KOPT-K1 (cell line): ENCODE measurements at regions not wholly inside any gene's neighbourhood (a gene's known extent, or its start where the extent isn't known, plus 50 kb on each side); places are given as distances from the start of the nearest gene placed in this dataset.

ENCODE experiments used
- H3K27ac ChIP-seq: fragments of 200-600 bp; sonication (generic); 2 replicates; pipeline ENCODE4 v1.5.1; 2016; ENCODE audit warnings: antibody characterized with exemption, mild to moderate bottlenecking, low read depth, low read length; ENCODE audit not compliant: poor library complexity, severe bottlenecking
- H3K36me3 ChIP-seq: fragments of 200-600 bp; sonication (generic); 2 replicates; pipeline ENCODE4 v1.5.1; 2017; ENCODE audit warnings: antibody characterized with exemption, mild to moderate bottlenecking, low read length, moderate library complexity; ENCODE audit not compliant: insufficient read depth
- H3K9me3 ChIP-seq: fragments of 200-600 bp; sonication (generic); 2 replicates; pipeline ENCODE4 v1.5.1; 2017; ENCODE audit warnings: antibody characterized with exemption, low read length, mild to moderate bottlenecking; ENCODE audit not compliant: insufficient read depth, poor library complexity, severe bottlenecking

GRCh38 chr1:173413271-173413707, 63.8 kb upstream of the PRDX6 start:
- Histone ChIP-seq H3K9me3 (no peaks in the 10 kb centered on the region), H3K27ac (no peak overlapping the region), H3K36me3 (no peaks in the 10 kb centered on the region)

- H3K9me3 ChIP-seq: no peaks in the 10 kb centered on the region
- H3K36me3 ChIP-seq: no peaks in the 10 kb centered on the region
- H3K27ac ChIP-seq: no peak overlapping the region
These were observed 63.0 kb upstream of the PRDX6 start for GRCh38 chr1:173414136-173414535.

GRCh38 chr1:173414539-173415226, 62.5 kb upstream of the PRDX6 start:
- no peak overlapping the region for H3K27ac ChIP-seq

GRCh38 chr1:173415490-173415889, 61.6 kb upstream of the PRDX6 start:
- Histone ChIP-seq H3K9me3 (no peaks in the 10 kb centered on the region), H3K27ac (no peak overlapping the region), H3K36me3 (no peaks in the 10 kb centered on the region)

More at GRCh38 chr1:173414539-173415226, 62.5 kb upstream of the PRDX6 start:
- H3K36me3 ChIP-seq: no peaks in the 10 kb centered on the region
- no peaks in the 10 kb centered on the region for H3K9me3 ChIP-seq

GRCh38 chr1:173415905-173416450, 61.2 kb upstream of the PRDX6 start:
- H3K27ac ChIP-seq: no peak overlapping the region
- no peaks in the 10 kb centered on the region for H3K9me3 ChIP-seq
- H3K36me3 ChIP-seq: no peaks in the 10 kb centered on the region

GRCh38 chr1:173417563-173417962, 59.6 kb upstream of the PRDX6 start:
- Histone ChIP-seq H3K9me3 (no peaks in the 10 kb centered on the region), H3K36me3 (no peaks in the 10 kb centered on the region), H3K27ac (no peak overlapping the region)

- H3K9me3 ChIP-seq: no peaks in the 10 kb centered on the region
- no peaks in the 10 kb centered on the region for H3K36me3 ChIP-seq
- no peak overlapping the region for H3K27ac ChIP-seq
These were observed 58.8 kb upstream of the PRDX6 start for GRCh38 chr1:173418107-173418985.

- H3K36me3 ChIP-seq: no peaks in the 10 kb centered on the region
- peak overlapping the region; percentile 21 for H3K27ac ChIP-seq
- H3K9me3 ChIP-seq: no peaks in the 10 kb centered on the region
These were observed 56.8 kb upstream of the PRDX6 start for GRCh38 chr1:173420330-173420806.

GRCh38 chr1:173421286-173421685, 55.8 kb upstream of the PRDX6 start:
- Histone ChIP-seq H3K36me3 (no peaks in the 10 kb centered on the region), H3K27ac (no peak overlapping the region), H3K9me3 (no peaks in the 10 kb centered on the region)

GRCh38 chr1:173421789-173422188, 55.3 kb upstream of the PRDX6 start:
- Histone ChIP-seq H3K27ac (no peak overlapping the region), H3K9me3 (no peaks in the 10 kb centered on the region), H3K36me3 (no peaks in the 10 kb centered on the region)

GRCh38 chr1:173422456-173422976, 54.6 kb upstream of the PRDX6 start:
- H3K9me3 ChIP-seq: no peaks in the 10 kb centered on the region

GRCh38 chr1:173423291-173423690, 53.8 kb upstream of the PRDX6 start:
- Histone ChIP-seq H3K36me3 (no peaks in the 10 kb centered on the region), H3K27ac (no peak overlapping the region), H3K9me3 (no peaks in the 10 kb centered on the region)

More at GRCh38 chr1:173422456-173422976, 54.6 kb upstream of the PRDX6 start:
- H3K36me3 ChIP-seq: no peaks in the 10 kb centered on the region
- no peak overlapping the region for H3K27ac ChIP-seq

GRCh38 chr1:173424143-173424542, 53.0 kb upstream of the PRDX6 start:
- Histone ChIP-seq H3K36me3 (no peaks in the 10 kb centered on the region), H3K9me3 (no peaks in the 10 kb centered on the region), H3K27ac (no peak overlapping the region)

GRCh38 chr1:173424782-173425407, 52.2 kb upstream of the PRDX6 start:
- Histone ChIP-seq H3K36me3 (no peaks in the 10 kb centered on the region), H3K9me3 (no peaks in the 10 kb centered on the region), H3K27ac (no peak overlapping the region)

- H3K9me3 ChIP-seq: no peaks in the 10 kb centered on the region
- no peaks in the 10 kb centered on the region for H3K36me3 ChIP-seq
- no peak overlapping the region for H3K27ac ChIP-seq
These were observed 51.1 kb upstream of the PRDX6 start for GRCh38 chr1:173426057-173426456.
